Sciatic nerve (tissue), 2 donors: ENCODE measurements at regions not wholly inside any gene's neighbourhood (a gene's known extent, or its start where the extent isn't known, plus 50 kb on each side); places are given as distances from the start of the nearest gene placed in this dataset.
A peak's percentile ranks its signal among the peaks of the same experiment; 100 is the strongest.

ENCODE experiments used
- ATAC-seq: fragments of 200-7000 bp; cut with Tn5 transposase; one replicate; pipeline ENCODE4 v1.9.1; 2020; ENCODE audit warnings: mild to moderate bottlenecking, moderate library complexity
- DNase-seq: peaks from one replicate; pipeline ENCODE4 v3.0.0-alpha.2; 2020; ENCODE audit warnings: low spot score
- intact Hi-C: fragments of 100-400 bp; cut with DNase I; formaldehyde crosslinking; loops from one replicate; pipeline ENCODE4 v1.14.2; 2022
- donor health status: DM: no; HTN: no; CAD: no.
- donor health status: DM: no; HTN: no; CAD: no.

- no peak for ATAC-seq
- no peak for DNase-seq
- intact Hi-C loops: no loop called here
Observed at GRCh38 chr5:67453111-67453905, 256.7 kb upstream of the CD180 start.

GRCh38 chr5:67451640-67452279 is 255.2 kb upstream of the CD180 start:
- ATAC-seq (no peak), DNase-seq (no peak)
- intact Hi-C loops: no loop called here

- intact Hi-C loops: no loop called here
- ATAC-seq (no peak), DNase-seq (no peak)
Observed at GRCh38 chr5:67447732-67448131, 251.1 kb upstream of the CD180 start.

- intact Hi-C loops: no loop called here
- ATAC-seq (no peak), DNase-seq (no peak)
Observed at GRCh38 chr5:67437905-67438845, 241.6 kb upstream of the CD180 start.

- ATAC-seq (peak; percentile 62), DNase-seq (no peak)
- intact Hi-C loops: no loop called here
Observed at GRCh38 chr5:67435032-67435431, 238.4 kb upstream of the CD180 start.

- ATAC-seq: no peak
- no peak for DNase-seq
- intact Hi-C loops: no loop called here
Observed at GRCh38 chr5:67434466-67434865, 237.9 kb upstream of the CD180 start.

- no peak for ATAC-seq
- DNase-seq: no peak
- intact Hi-C loops: no loop called here
Observed at GRCh38 chr5:67432606-67433005, 236.0 kb upstream of the CD180 start.

- intact Hi-C loops: no loop called here
- DNase-seq (no peak), ATAC-seq (no peak)
Observed at GRCh38 chr5:67431191-67431590, 234.6 kb upstream of the CD180 start.

- intact Hi-C loops: no loop called here
- ATAC-seq (no peak), DNase-seq (no peak)
Observed at GRCh38 chr5:67427850-67428298, 231.3 kb upstream of the CD180 start.

GRCh38 chr5:67426961-67427849 is 230.6 kb upstream of the CD180 start:
- ATAC-seq: no peak
- intact Hi-C loops: no loop called here

GRCh38 chr5:67425514-67425913 is 228.9 kb upstream of the CD180 start:
- DNase-seq (no peak), ATAC-seq (no peak)
- intact Hi-C loops: no loop called here

More at GRCh38 chr5:67426961-67427849, 230.6 kb upstream of the CD180 start:
- no peak for DNase-seq

- DNase-seq (no peak), ATAC-seq (no peak)
- intact Hi-C loops: no loop called here
Observed at GRCh38 chr5:67417839-67418238, 221.2 kb upstream of the CD180 start.

GRCh38 chr5:67416986-67417385 is 220.4 kb upstream of the CD180 start:
- ATAC-seq: no peak
- no peak for DNase-seq
- intact Hi-C loops: no loop called here

- intact Hi-C loops: no loop called here
- peak; percentile 42 for ATAC-seq
- no peak for DNase-seq
Observed at GRCh38 chr5:67416133-67416937, 219.7 kb upstream of the CD180 start.

- DNase-seq (no peak), ATAC-seq (no peak)
- intact Hi-C loops: no loop called here
Observed at GRCh38 chr5:67414712-67415111, 218.1 kb upstream of the CD180 start.

GRCh38 chr5:67413721-67414120 is 217.1 kb upstream of the CD180 start:
- DNase-seq (no peak), ATAC-seq (no peak)
- intact Hi-C loops: no loop called here

- ATAC-seq (no peak), DNase-seq (no peak)
- intact Hi-C loops: no loop called here
Observed at GRCh38 chr5:67409126-67409777, 212.7 kb upstream of the CD180 start.
